K562 (cell line): ENCODE measurements at regions not wholly inside any gene's neighbourhood (a gene's known extent, or its start where the extent isn't known, plus 50 kb on each side); places are given as distances from the start of the nearest gene placed in this dataset.

Experiments
- ATAC-seq: fragments of 200-7000 bp; cut with Tn5 transposase; 3 replicates; pipeline ENCODE4 v1.9.1; 2020; ENCODE audit warnings: moderate library complexity
- BruUV-seq: library from RNA; stranded (reverse); fragments of 400-500 nt; replicated peaks from 2 replicates; lab custom pipeline; 2021; lab: Mats Ljungman, UMichigan
- CTCF ChIA-PET: fragments of 300-600 bp; formaldehyde crosslinking; extraction: SDS; loops from one replicate; lab custom pipeline; 2021; ENCODE audit warnings: low intra/inter-chr PET ratio; lab: Yijun Ruan, JAX
- POLR2A ChIA-PET: fragments of 300-600, 350-650 bp; sonication (Branson Sonifier 250); formaldehyde crosslinking; extraction: SDS; loops from one replicate; lab custom pipeline; 2021; ENCODE audit warnings: antibody characterized with exemption, inconsistent platforms; lab: Yijun Ruan, JAX
- DNase-seq, 4 experiments: peaks; one replicate each; pipeline versions ENCODE4 v3.0.0 to v3.0.0-alpha.2; 2011 to 2018; ENCODE audit warnings: low spot score in 3 of 4, mixed read lengths in 3 of 4; ENCODE audit errors: extremely low read depth in 1 of 4
- FAIRE-seq: peaks from 2 replicates; lab custom pipeline; 2011; peaks lifted over from hg19 to GRCh38; lab: Jason Lieb, UNC
- H2AFZ ChIP-seq: 2 replicates; pipeline ENCODE4 v1.6.0; 2011; ENCODE audit warnings: low read depth, low read length, control low read depth, inconsistent platforms
- H3K27ac ChIP-seq: fragments of 200-600 bp; 3 replicates; pipeline ENCODE4 v1.8.0; 2011; ENCODE audit warnings: low read depth, mild to moderate bottlenecking, control low read depth, inconsistent platforms, low read length, moderate library complexity, mixed read lengths; ENCODE audit errors: extremely low read depth
- H3K27me3 ChIP-seq, 2 experiments: fragments of 300-600 bp in 1 of 2; 2 replicates in 1 of 2; 3 replicates in 1 of 2; pipeline versions ENCODE4 v1.6.0 to v1.8.0; 2011; ENCODE audit warnings: inconsistent platforms in 2 of 2, low read length in 2 of 2, mild to moderate bottlenecking in 1 of 2, mixed read lengths in 1 of 2, moderate library complexity in 1 of 2; ENCODE audit not compliant: control insufficient read depth in 2 of 2, insufficient read depth in 2 of 2
- H3K36me3 ChIP-seq: fragments of 300-600 bp; 3 replicates; pipeline ENCODE4 v1.8.0; 2011; ENCODE audit warnings: mild to moderate bottlenecking, low read length, inconsistent platforms; ENCODE audit not compliant: control insufficient read depth, insufficient read depth
- H3K4me1 ChIP-seq, 2 experiments: fragments of 200-600 bp in 1 of 2; replicated peaks in 1 of 2; 2 replicates in 1 of 2; 3 replicates in 1 of 2; pipeline versions ENCODE4 v1.5.1 to v1.8.0; 2011; ENCODE audit warnings: inconsistent platforms in 2 of 2, low read length in 2 of 2, mild to moderate bottlenecking in 1 of 2, mixed read lengths in 1 of 2, moderate library complexity in 1 of 2; ENCODE audit not compliant: control insufficient read depth in 2 of 2, insufficient read depth in 2 of 2
- H3K4me2 ChIP-seq: 2 replicates; pipeline ENCODE4 v1.6.1; 2011; ENCODE audit warnings: low read length, control low read depth, inconsistent platforms, mixed read lengths; ENCODE audit not compliant: insufficient read depth
- H3K4me3 ChIP-seq: fragments of 200-600 bp; sonication (generic), shearing (Covaris generic); 2 replicates; pipeline ENCODE4 v1.5.1; 2016; ENCODE audit warnings: control low read depth, inconsistent platforms
- H3K79me2 ChIP-seq: fragments of 200-600 bp; 3 replicates; pipeline ENCODE4 v1.8.0; 2011; ENCODE audit warnings: low read length, inconsistent platforms; ENCODE audit not compliant: control insufficient read depth, insufficient read depth
- H3K9ac ChIP-seq, 2 experiments: 2 replicates each; pipeline versions ENCODE4 v1.6.0 to v1.6.1; 2011; ENCODE audit warnings: low read depth in 2 of 2, low read length in 2 of 2, control low read depth in 1 of 2, inconsistent platforms in 1 of 2, mild to moderate bottlenecking in 1 of 2, mixed read lengths in 1 of 2; ENCODE audit not compliant: insufficient read depth in 1 of 2
- H3K9me1 ChIP-seq: one replicate; pipeline ENCODE4 v1.6.0; 2011; ENCODE audit warnings: inconsistent platforms, mild to moderate bottlenecking, low read length, moderate library complexity; ENCODE audit not compliant: control insufficient read depth, insufficient read depth
- H3K9me3 ChIP-seq: replicated peaks from 2 replicates; pipeline ENCODE4 v1.5.1; 2011; ENCODE audit warnings: low read depth, low read length, inconsistent platforms; ENCODE audit not compliant: control insufficient read depth, insufficient read depth
- H4K20me1 ChIP-seq: replicated peaks from 2 replicates; pipeline ENCODE4 v1.6.1; 2011; ENCODE audit warnings: low read length, inconsistent platforms, mixed read lengths; ENCODE audit not compliant: control insufficient read depth, insufficient read depth
- CSDE1 ChIP-seq, 2 experiments: fragments of 450-650 bp; IDR thresholded peaks; 2 replicates each; pipeline ENCODE4 v1.6.1; 2016; ENCODE audit warnings: mild to moderate bottlenecking in 1 of 2
- DACH1 ChIP-seq: fragments of 450-650 bp; IDR thresholded peaks from 2 replicates; pipeline ENCODE4 v1.6.1; 2018; ENCODE audit not compliant: partially characterized antibody
- DDX20 ChIP-seq: fragments of 450-650 bp; IDR thresholded peaks from 2 replicates; pipeline ENCODE4 v1.6.1; 2016; ENCODE audit warnings: missing genetic modification characterization, low read depth, mild to moderate bottlenecking, missing compliant biosample characterization, moderate library complexity
- E2F3 ChIP-seq: fragments of 250-450 bp; sonication (Bioruptor Pico); IDR thresholded peaks from 2 replicates; pipeline ENCODE4 v1.4.0; 2020; ENCODE audit warnings: mild to moderate bottlenecking
- ETV5 ChIP-seq: sonication (generic); formaldehyde crosslinking; IDR thresholded peaks from 2 replicates; pipeline ENCODE4 v1.4.0; 2020; ENCODE audit warnings: low read depth, mild to moderate bottlenecking, missing genetic modification reagents
- NFXL1 ChIP-seq: fragments of 450-650 bp; formaldehyde crosslinking; IDR thresholded peaks from 2 replicates; pipeline ENCODE4 v1.4.0; 2021; ENCODE audit warnings: mild to moderate bottlenecking
- PTTG1 ChIP-seq: fragments of 450-650 bp; IDR thresholded peaks from 2 replicates; pipeline ENCODE4 v1.6.1; 2016; ENCODE audit warnings: low read depth, mild to moderate bottlenecking, missing genetic modification characterization, missing compliant biosample characterization
- TEAD4 ChIP-seq, 2 experiments: sonication (generic) in 1 of 2; formaldehyde crosslinking in 1 of 2; IDR thresholded peaks; 2 replicates each; pipeline versions ENCODE4 v1.6.1 to v1.8.0; 2012 to 2022; ENCODE audit warnings: borderline replicate concordance in 1 of 2, inconsistent platforms in 1 of 2, low read length in 1 of 2, mild to moderate bottlenecking in 1 of 2, missing genetic modification reagents in 1 of 2
- USF1 ChIP-seq: sonication (generic); formaldehyde crosslinking; IDR thresholded peaks from 2 replicates; pipeline ENCODE4 v1.9.0; 2022; ENCODE audit warnings: mild to moderate bottlenecking, missing genetic modification reagents
- ZBTB33 ChIP-seq: sonication (generic); formaldehyde crosslinking; IDR thresholded peaks from 2 replicates; pipeline ENCODE4 v1.8.1; 2023; ENCODE audit warnings: mild to moderate bottlenecking, missing genetic modification reagents
- WGBS: fragments of 100-300 bp; shearing (Covaris generic); methylation state at CpG from one replicate; pipeline ENCODE4 v1.1.6; 2016; ENCODE audit warnings: low coverage, mixed read lengths; ENCODE audit not compliant: insufficient coverage; ENCODE audit errors: missing lambda C conversion rate; 5-methylcytosine and 5-hydroxymethylcytosine counted together
- in situ Hi-C: fragments of 300-500 bp; cut with MboI; formaldehyde crosslinking; loops from 4 replicates; pipeline ENCODE4 v1.15.0; 2018; ENCODE audit warnings: inconsistent platforms, mixed read lengths
- intact Hi-C: fragments of 100-400 bp; cut with micrococcal nuclease; formaldehyde crosslinking; loops from 2 replicates; pipeline ENCODE4 v1.14.2; 2022
- TF ChIP-seq, protein P1 (sequence below): fragments of 150-350 bp; conservative IDR thresholded peaks from 2 replicates; pipeline ENCODE4 v1.6.1; 2014; ENCODE audit warnings: low read length

DNA sequence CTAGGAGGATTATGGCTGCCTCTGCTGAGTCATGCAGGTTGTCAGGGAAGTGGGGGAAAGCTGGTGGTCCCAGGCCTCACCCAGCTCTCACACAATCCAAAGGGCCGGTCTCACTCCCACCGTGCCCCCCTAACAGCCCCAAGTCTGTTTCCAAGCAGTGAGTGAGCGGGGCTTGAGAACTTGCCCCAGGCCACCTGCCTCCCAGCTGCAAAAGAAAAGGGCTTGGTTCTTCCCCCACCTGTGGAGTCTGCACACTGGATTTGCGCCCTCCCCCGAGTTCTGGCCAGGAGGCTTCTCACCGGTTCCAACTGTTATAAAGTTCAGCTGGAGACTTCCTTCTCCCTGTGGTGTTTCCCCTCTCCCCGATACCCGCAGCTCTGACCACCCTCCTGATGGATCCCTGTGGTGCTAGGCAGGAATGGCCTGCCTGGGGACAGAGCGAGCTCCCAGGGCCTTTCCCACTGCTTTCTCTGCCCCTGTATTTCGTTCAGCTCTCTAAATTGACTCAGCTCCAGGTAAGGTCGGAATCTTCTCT is 222.3 kb downstream of the BARHL2 start:
- ATAC-seq: no peak
- BruUV-seq: no TSS peak
- Histone ChIP-seq H3K9ac (no peak overlapping the region), H3K79me2 (no peaks in the 10 kb centered on the region), H3K4me3 (no peak overlapping the region), H3K4me1 (no peaks in the 10 kb centered on the region), H3K9me1 (no peaks in the 10 kb centered on the region), H3K9me3 (no peaks in the 10 kb centered on the region), H3K27me3 (no peaks in the 10 kb centered on the region), H2AFZ (no peak overlapping the region), H3K27ac (no peak overlapping the region), H4K20me1 (no peaks in the 10 kb centered on the region), H3K4me2 (no peak overlapping the region), H3K36me3 (no peaks in the 10 kb centered on the region)
- in situ Hi-C loops (no loop called here), intact Hi-C loops (no loop called here)
- TF ChIP-seq ZBTB33 (CRISPR knock-in tag): no peak
- no peak for DNase-seq
- no peak for FAIRE-seq
- 0% methylated on average over 10 of the region's 11 CpGs for WGBS
- ChIA-PET POLR2A (no interaction called here), CTCF (no interaction called here)

- CTCF ChIA-PET: no interaction called here
- H3K9me3 ChIP-seq: no peaks in the 10 kb centered on the region
Measured at GRCh38 chr1:90488451-90488850, 228.7 kb downstream of the BARHL2 start.

More at GRCh38 chr1:90488451-90488850, 228.7 kb downstream of the BARHL2 start:
- DNase-seq (no peak), FAIRE-seq (no peak), ATAC-seq (no peak)
- no peak overlapping the region for H3K4me2 ChIP-seq
- no peaks in the 10 kb centered on the region for H3K27me3 ChIP-seq
- WGBS: 0% methylated on average over 5 of the region's 5 CpGs
- TF ChIP-seq PTTG1 (tag): no peak
- TF ChIP-seq USF1 (CRISPR knock-in tag): no peak
- no peak for TF ChIP-seq DDX20 (tag)
- TF ChIP-seq, protein P1, sequence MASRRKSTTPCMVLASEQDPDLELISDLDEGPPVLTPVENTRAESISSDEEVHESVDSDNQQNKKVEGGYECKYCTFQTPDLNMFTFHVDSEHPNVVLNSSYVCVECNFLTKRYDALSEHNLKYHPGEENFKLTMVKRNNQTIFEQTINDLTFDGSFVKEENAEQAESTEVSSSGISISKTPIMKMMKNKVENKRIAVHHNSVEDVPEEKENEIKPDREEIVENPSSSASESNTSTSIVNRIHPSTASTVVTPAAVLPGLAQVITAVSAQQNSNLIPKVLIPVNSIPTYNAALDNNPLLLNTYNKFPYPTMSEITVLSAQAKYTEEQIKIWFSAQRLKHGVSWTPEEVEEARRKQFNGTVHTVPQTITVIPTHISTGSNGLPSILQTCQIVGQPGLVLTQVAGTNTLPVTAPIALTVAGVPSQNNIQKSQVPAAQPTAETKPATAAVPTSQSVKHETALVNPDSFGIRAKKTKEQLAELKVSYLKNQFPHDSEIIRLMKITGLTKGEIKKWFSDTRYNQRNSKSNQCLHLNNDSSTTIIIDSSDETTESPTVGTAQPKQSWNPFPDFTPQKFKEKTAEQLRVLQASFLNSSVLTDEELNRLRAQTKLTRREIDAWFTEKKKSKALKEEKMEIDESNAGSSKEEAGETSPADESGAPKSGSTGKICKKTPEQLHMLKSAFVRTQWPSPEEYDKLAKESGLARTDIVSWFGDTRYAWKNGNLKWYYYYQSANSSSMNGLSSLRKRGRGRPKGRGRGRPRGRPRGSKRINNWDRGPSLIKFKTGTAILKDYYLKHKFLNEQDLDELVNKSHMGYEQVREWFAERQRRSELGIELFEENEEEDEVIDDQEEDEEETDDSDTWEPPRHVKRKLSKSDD: no peak
- no peak for TF ChIP-seq DACH1
- no peak for TF ChIP-seq TEAD4 (IDR thresholded peaks at IDR 0.05; ENCODE audit: low read length)
- no peak for TF ChIP-seq TEAD4 (CRISPR knock-in tag; IDR thresholded peaks at IDR 0.05; ENCODE audit: borderline replicate concordance)
- no peak for TF ChIP-seq ETV5 (CRISPR knock-in tag)
- TF ChIP-seq E2F3 (CRISPR knock-in tag): no peak
- TF ChIP-seq NFXL1 (CRISPR knock-in tag): no peak
- no peak for TF ChIP-seq CSDE1 (IDR thresholded peaks at IDR 0.05)
- no peak overlapping the region for H2AFZ ChIP-seq
- intact Hi-C loops: no loop called here
- no TSS peak for BruUV-seq
- H3K9me1 ChIP-seq: no peaks in the 10 kb centered on the region
- no peaks in the 10 kb centered on the region for H3K4me1 ChIP-seq
- no peak overlapping the region for H3K4me3 ChIP-seq
- in situ Hi-C loops: no loop called here
- H3K27ac ChIP-seq: no peak overlapping the region
- no peaks in the 10 kb centered on the region for H3K79me2 ChIP-seq
- no peaks in the 10 kb centered on the region for H4K20me1 ChIP-seq
- no peaks in the 10 kb centered on the region for H3K36me3 ChIP-seq
- POLR2A ChIA-PET: interaction anchor here (1.9 kb wide), 1 partner anchor 12 kb away, joined by 8 read pairs; no protein-coding TSS in a partner anchor
- H3K9ac ChIP-seq: no peak overlapping the region
